GM12874 (cell line): ENCODE measurements at regions not wholly inside any gene's neighbourhood (a gene's known extent, or its start where the extent isn't known, plus 50 kb on each side); places are given as distances from the start of the nearest gene placed in this dataset.

ENCODE experiments used
- TF ChIP-seq, protein P1 (sequence below): IDR thresholded peaks from 2 replicates; pipeline ENCODE4 v1.5.1; 2011; ENCODE audit warnings: low read depth, mild to moderate bottlenecking, control low read depth, low read length, moderate library complexity; ENCODE audit not compliant: insufficient read depth

DNA sequence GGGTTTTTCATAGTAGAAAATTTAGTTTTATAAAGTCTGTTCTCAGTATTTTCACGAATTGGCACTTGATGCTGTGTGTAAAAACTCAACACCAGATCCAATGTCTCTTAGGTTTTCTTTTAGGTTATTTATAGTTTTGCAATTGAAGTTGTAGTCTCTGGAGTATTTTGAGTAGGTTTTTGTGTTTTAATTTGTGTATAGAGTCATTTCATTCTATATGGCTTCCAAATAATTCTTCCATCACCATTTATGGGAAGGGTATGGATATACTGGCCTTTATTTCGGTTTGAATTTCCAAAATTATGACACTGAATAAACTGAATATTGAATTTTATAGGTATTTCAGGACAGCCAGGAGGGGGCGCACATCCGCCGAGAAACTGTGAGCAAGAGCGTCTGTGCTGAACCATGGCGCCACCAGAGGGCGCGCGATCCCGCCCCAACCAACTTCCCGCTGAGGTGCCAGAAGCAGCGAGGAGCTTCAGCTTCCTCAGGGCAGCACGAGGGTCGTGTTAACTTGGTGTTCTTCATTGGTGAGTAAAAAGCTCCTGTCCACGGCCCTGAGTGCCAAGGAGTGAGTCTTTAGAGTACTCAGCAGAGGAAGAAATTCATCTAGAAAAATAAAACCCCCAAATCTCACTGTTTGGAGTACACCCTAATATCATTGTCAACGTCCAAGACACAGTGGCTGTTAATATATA, 207.5 kb downstream of the LMLN start:
- TF ChIP-seq, protein P1, sequence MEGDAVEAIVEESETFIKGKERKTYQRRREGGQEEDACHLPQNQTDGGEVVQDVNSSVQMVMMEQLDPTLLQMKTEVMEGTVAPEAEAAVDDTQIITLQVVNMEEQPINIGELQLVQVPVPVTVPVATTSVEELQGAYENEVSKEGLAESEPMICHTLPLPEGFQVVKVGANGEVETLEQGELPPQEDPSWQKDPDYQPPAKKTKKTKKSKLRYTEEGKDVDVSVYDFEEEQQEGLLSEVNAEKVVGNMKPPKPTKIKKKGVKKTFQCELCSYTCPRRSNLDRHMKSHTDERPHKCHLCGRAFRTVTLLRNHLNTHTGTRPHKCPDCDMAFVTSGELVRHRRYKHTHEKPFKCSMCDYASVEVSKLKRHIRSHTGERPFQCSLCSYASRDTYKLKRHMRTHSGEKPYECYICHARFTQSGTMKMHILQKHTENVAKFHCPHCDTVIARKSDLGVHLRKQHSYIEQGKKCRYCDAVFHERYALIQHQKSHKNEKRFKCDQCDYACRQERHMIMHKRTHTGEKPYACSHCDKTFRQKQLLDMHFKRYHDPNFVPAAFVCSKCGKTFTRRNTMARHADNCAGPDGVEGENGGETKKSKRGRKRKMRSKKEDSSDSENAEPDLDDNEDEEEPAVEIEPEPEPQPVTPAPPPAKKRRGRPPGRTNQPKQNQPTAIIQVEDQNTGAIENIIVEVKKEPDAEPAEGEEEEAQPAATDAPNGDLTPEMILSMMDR: peak; percentile 29; the same call in 1 of the 2 replicates
